GM12878 (cell line): ENCODE measurements at regions not wholly inside any gene's neighbourhood (a gene's known extent, or its start where the extent isn't known, plus 50 kb on each side); places are given as distances from the start of the nearest gene placed in this dataset.

Experiments
- ATAC-seq: fragments of 200-7000 bp; cut with Tn5 transposase; 3 replicates; pipeline ENCODE4 v1.9.1; 2020; ENCODE audit warnings: mild to moderate bottlenecking, moderate library complexity
- BruUV-seq: library from RNA; stranded (reverse); fragments of 400-500 nt; replicated peaks from 2 replicates; lab custom pipeline; 2021; lab: Mats Ljungman, UMichigan
- CTCF ChIA-PET: fragments of 300-600 bp; sonication (Branson Sonifier 250); formaldehyde crosslinking; extraction: SDS; loops from one replicate; lab custom pipeline; 2021; ENCODE audit warnings: inconsistent platforms; lab: Yijun Ruan, JAX
- POLR2A ChIA-PET: fragments of 350-600 bp; formaldehyde crosslinking; extraction: SDS; loops from one replicate; lab custom pipeline; 2021; ENCODE audit warnings: inconsistent platforms; lab: Charles Lee
- RAD21 ChIA-PET: fragments of 300-600 bp; sonication (Branson Sonifier 250); formaldehyde crosslinking; loops from one replicate; lab custom pipeline; 2023; ENCODE audit warnings: antibody characterized with exemption; ENCODE audit not compliant: unreplicated experiment; lab: Charles Lee
- SMC1A ChIA-PET: fragments of 300-600 bp; sonication (Branson Sonifier 250); formaldehyde crosslinking; loops from one replicate; lab custom pipeline; 2023; ENCODE audit not compliant: unreplicated experiment, uncharacterized antibody; lab: Charles Lee
- DNase-seq: peaks from one replicate; pipeline ENCODE4 v3.0.0-alpha.2; 2011; ENCODE audit warnings: low read depth, low spot score
- FAIRE-seq: peaks from 3 replicates; lab custom pipeline; 2011; peaks lifted over from hg19 to GRCh38; lab: Jason Lieb, UNC
- H2AFZ ChIP-seq: 2 replicates; pipeline ENCODE4 v1.6.0; 2011; ENCODE audit warnings: low read depth, low read length, control low read depth; ENCODE audit not compliant: control insufficient read depth
- H3K27ac ChIP-seq: 2 replicates; pipeline ENCODE4 v1.5.1; 2011; ENCODE audit warnings: control low read depth; ENCODE audit not compliant: control insufficient read depth, insufficient read depth
- H3K27me3 ChIP-seq, 2 experiments: replicated peaks in 1 of 2; 2 replicates each; pipeline versions ENCODE4 v1.6.0 to v1.6.1; 2011; ENCODE audit warnings: low read length in 1 of 2; ENCODE audit not compliant: control insufficient read depth in 2 of 2, insufficient read depth in 2 of 2
- H3K36me3 ChIP-seq, 2 experiments: 2 replicates each; pipeline ENCODE4 v1.5.1; 2011; ENCODE audit warnings: low read length in 1 of 2; ENCODE audit not compliant: control insufficient read depth in 2 of 2, insufficient read depth in 2 of 2
- H3K4me1 ChIP-seq: 2 replicates; pipeline ENCODE4 v1.6.1; 2011; ENCODE audit warnings: mild to moderate bottlenecking, low read length, moderate library complexity, mixed read lengths; ENCODE audit not compliant: control insufficient read depth, insufficient read depth
- H3K4me2 ChIP-seq: 2 replicates; pipeline ENCODE4 v1.6.0; 2011; ENCODE audit warnings: control low read depth; ENCODE audit not compliant: control insufficient read depth, insufficient read depth
- H3K4me3 ChIP-seq: fragments of 200-600 bp; sonication (generic); 2 replicates; pipeline ENCODE4 v1.5.1; 2016
- H3K79me2 ChIP-seq: 2 replicates; pipeline ENCODE4 v1.6.0; 2011; ENCODE audit warnings: low read length; ENCODE audit not compliant: control insufficient read depth, insufficient read depth
- H3K9ac ChIP-seq: 2 replicates; pipeline ENCODE4 v1.8.0; 2011; ENCODE audit warnings: low read length, control low read depth, mixed read lengths; ENCODE audit not compliant: control insufficient read depth, insufficient read depth
- H3K9me3 ChIP-seq: replicated peaks from 3 replicates; pipeline ENCODE4 v1.5.1; 2011; ENCODE audit warnings: mild to moderate bottlenecking, low read length; ENCODE audit not compliant: control insufficient read depth, insufficient read depth
- H4K20me1 ChIP-seq: 2 replicates; pipeline ENCODE4 v1.6.0; 2011; ENCODE audit not compliant: control insufficient read depth, insufficient read depth
- BMI1 ChIP-seq: fragments of 450-650 bp; IDR thresholded peaks from 2 replicates; pipeline ENCODE4 v1.6.1; 2016; ENCODE audit warnings: mild to moderate bottlenecking, moderate library complexity, borderline replicate concordance
- CBX3 ChIP-seq: fragments of 200-600 bp; sonication (generic); IDR thresholded peaks from 2 replicates; pipeline ENCODE4 v1.6.1; 2016; ENCODE audit warnings: low read depth, borderline replicate concordance
- CHD1 ChIP-seq: IDR thresholded peaks from 2 replicates; pipeline ENCODE4 v1.6.1; 2012; ENCODE audit warnings: low read depth, low read length, improper control_type of control experiment
- GABPA ChIP-seq: IDR thresholded peaks from 2 replicates; pipeline ENCODE4 v1.6.1; 2014; ENCODE audit warnings: antibody characterized with exemption, low read depth, mild to moderate bottlenecking, inconsistent platforms
- GATAD2B ChIP-seq: fragments of 450-650 bp; conservative IDR thresholded peaks from 2 replicates; pipeline ENCODE4 v1.6.1; 2017; ENCODE audit warnings: low read depth, mild to moderate bottlenecking, moderate library complexity
- IKZF1 ChIP-seq: fragments of 450-650 bp; conservative IDR thresholded peaks from 2 replicates; pipeline ENCODE4 v1.6.1; 2017; ENCODE audit warnings: antibody characterized with exemption, mild to moderate bottlenecking
- JUNB ChIP-seq: IDR thresholded peaks from 2 replicates; pipeline ENCODE4 v1.6.1; 2016; ENCODE audit warnings: antibody characterized with exemption, mild to moderate bottlenecking
- MXI1 ChIP-seq: fragments of 150-350 bp; IDR thresholded peaks from 2 replicates; pipeline ENCODE4 v1.6.1; 2011; ENCODE audit warnings: low read depth, mild to moderate bottlenecking, inconsistent platforms, low read length, improper control_type of control experiment
- NRF1 ChIP-seq: conservative IDR thresholded peaks from 2 replicates; pipeline ENCODE4 v1.6.1; 2011; ENCODE audit warnings: mild to moderate bottlenecking, low read depth, low read length, improper control_type of control experiment
- RBBP5 ChIP-seq: fragments of 200-600 bp; sonication (generic); conservative IDR thresholded peaks from 2 replicates; pipeline ENCODE4 v1.6.1; 2016
- RCOR1 ChIP-seq: conservative IDR thresholded peaks from 2 replicates; pipeline ENCODE4 v1.6.1; 2012; ENCODE audit warnings: low read depth, low read length, improper control_type of control experiment
- RUNX3 ChIP-seq: IDR thresholded peaks from 2 replicates; pipeline ENCODE4 v1.6.1; 2012; ENCODE audit warnings: low read length, inconsistent platforms
- SMARCA5 ChIP-seq: fragments of 450-650 bp; IDR thresholded peaks from 2 replicates; pipeline ENCODE4 v1.6.1; 2017; ENCODE audit warnings: mild to moderate bottlenecking
- SUZ12 ChIP-seq: fragments of 200-600 bp; sonication (generic); IDR thresholded peaks from one replicate; pipeline ENCODE4 v1.6.1; 2018; ENCODE audit warnings: antibody characterized with exemption, mild to moderate bottlenecking; ENCODE audit not compliant: unreplicated experiment
- ZBED1 ChIP-seq: IDR thresholded peaks from 2 replicates; pipeline ENCODE4 v1.6.1; 2016; ENCODE audit warnings: borderline replicate concordance
- ZSCAN29 ChIP-seq: fragments of 450-650 bp; IDR thresholded peaks from 2 replicates; pipeline ENCODE4 v1.6.1; 2017; ENCODE audit warnings: mild to moderate bottlenecking, moderate library complexity
- WGBS: methylation state at CpG from one replicate; pipeline ENCODE4 v1.1.6; 2016; ENCODE audit warnings: low lambda C conversion rate; ENCODE audit not compliant: insufficient replicate concordance, insufficient coverage; ENCODE audit errors: missing lambda C conversion rate; 5-methylcytosine and 5-hydroxymethylcytosine counted together
- in situ Hi-C: fragments of 300-500 bp; cut with MboI; formaldehyde crosslinking; loops from 9 replicates; pipeline ENCODE4 v1.14.3; 2018; ENCODE audit warnings: mixed read lengths
- intact Hi-C: fragments of 100-400 bp; cut with micrococcal nuclease; formaldehyde crosslinking; loops from one replicate; pipeline ENCODE4 v1.14.2; 2022; ENCODE audit not compliant: unreplicated experiment
- TF ChIP-seq, protein P1 (sequence below): IDR thresholded peaks from 2 replicates; pipeline ENCODE4 v1.6.1; 2011; ENCODE audit warnings: low read depth, low read length, improper control_type of control experiment, borderline replicate concordance
- TF ChIP-seq, protein P2 (sequence below): IDR thresholded peaks from 2 replicates; pipeline ENCODE4 v1.6.1; 2012; ENCODE audit warnings: low read depth, low read length, improper control_type of control experiment

DNA sequence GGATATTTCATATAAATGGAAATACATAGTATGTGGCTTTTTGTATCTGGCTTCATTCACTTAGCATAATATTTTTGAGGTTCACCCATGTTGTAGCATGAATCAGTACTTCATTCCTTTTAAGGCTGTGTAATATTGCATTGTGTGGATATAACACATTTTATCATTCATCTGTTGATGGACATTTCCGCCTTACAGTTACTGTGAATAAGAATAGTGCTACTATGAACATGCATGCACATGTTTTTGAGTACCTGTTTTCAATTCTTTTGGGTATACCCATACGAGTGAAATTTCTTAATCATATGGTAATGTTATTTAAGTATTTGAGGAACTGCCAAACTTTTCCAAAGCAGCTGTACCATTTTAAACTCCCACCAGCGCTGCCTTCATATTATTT lies 539.6 kb upstream of the DIPK2B start:
- DNase-seq (no peak), FAIRE-seq (no peak), ATAC-seq (no peak)
- H3K9me3 ChIP-seq = no peaks in the 10 kb centered on the region
- no peak overlapping the region for H3K4me2 ChIP-seq
- H3K4me3 ChIP-seq = no peak overlapping the region
- H3K27me3 ChIP-seq = no peaks in the 10 kb centered on the region
- ChIA-PET POLR2A (no interaction called here), RAD21 (no interaction called here), CTCF (no interaction called here), SMC1A (no interaction called here)
- TF ChIP-seq RUNX3 (no peak), JUNB (no peak), GABPA (no peak), GATAD2B (no peak), BMI1 (no peak), ZBED1 (no peak), CBX3 (no peak), RBBP5 (no peak), MXI1 (no peak), SMARCA5 (no peak), IKZF1 (no peak), ZSCAN29 (no peak), SUZ12 (no peak), RCOR1 (no peak), NRF1 (no peak), CHD1 (no peak)
- TF ChIP-seq, protein P1, sequence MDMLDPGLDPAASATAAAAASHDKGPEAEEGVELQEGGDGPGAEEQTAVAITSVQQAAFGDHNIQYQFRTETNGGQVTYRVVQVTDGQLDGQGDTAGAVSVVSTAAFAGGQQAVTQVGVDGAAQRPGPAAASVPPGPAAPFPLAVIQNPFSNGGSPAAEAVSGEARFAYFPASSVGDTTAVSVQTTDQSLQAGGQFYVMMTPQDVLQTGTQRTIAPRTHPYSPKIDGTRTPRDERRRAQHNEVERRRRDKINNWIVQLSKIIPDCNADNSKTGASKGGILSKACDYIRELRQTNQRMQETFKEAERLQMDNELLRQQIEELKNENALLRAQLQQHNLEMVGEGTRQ = no peak
- TF ChIP-seq, protein P2, sequence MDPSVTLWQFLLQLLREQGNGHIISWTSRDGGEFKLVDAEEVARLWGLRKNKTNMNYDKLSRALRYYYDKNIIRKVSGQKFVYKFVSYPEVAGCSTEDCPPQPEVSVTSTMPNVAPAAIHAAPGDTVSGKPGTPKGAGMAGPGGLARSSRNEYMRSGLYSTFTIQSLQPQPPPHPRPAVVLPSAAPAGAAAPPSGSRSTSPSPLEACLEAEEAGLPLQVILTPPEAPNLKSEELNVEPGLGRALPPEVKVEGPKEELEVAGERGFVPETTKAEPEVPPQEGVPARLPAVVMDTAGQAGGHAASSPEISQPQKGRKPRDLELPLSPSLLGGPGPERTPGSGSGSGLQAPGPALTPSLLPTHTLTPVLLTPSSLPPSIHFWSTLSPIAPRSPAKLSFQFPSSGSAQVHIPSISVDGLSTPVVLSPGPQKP = no peak
- H3K27ac ChIP-seq = no peak overlapping the region
- 7% methylated on average over 3 of the region's 3 CpGs for WGBS
- H4K20me1 ChIP-seq = no peaks in the 10 kb centered on the region
- in situ Hi-C loops (no loop called here), intact Hi-C loops (no loop called here)
- no peak overlapping the region for H2AFZ ChIP-seq
- H3K36me3 ChIP-seq = no peaks in the 10 kb centered on the region
- H3K4me1 ChIP-seq = no peaks in the 10 kb centered on the region
- no peak overlapping the region for H3K9ac ChIP-seq
- no TSS peak for BruUV-seq
- H3K79me2 ChIP-seq = no peaks in the 10 kb centered on the region
